Testis (tissue), 2 donors: ENCODE measurements at regions not wholly inside any gene's neighbourhood (a gene's known extent, or its start where the extent isn't known, plus 50 kb on each side); places are given as distances from the start of the nearest gene placed in this dataset.

ENCODE experiments used
- DNase-seq: peaks from one replicate; pipeline ENCODE4 v3.0.0-alpha.2; 2019
- H3K27ac ChIP-seq, 2 donors: fragments of 200-600 bp; sonication (generic); one replicate each; pipeline ENCODE4 v1.5.1; 2019
- H3K27me3 ChIP-seq: fragments of 200-600 bp; sonication (generic); one replicate; pipeline ENCODE4 v1.5.1; 2019
- H3K36me3 ChIP-seq: fragments of 200-600 bp; sonication (generic); one replicate; pipeline ENCODE4 v1.5.1; 2017; ENCODE audit warnings: low read depth; ENCODE audit errors: missing control alignments
- H3K4me1 ChIP-seq: fragments of 200-600 bp; sonication (generic); one replicate; pipeline ENCODE4 v1.5.1; 2019
- H3K4me3 ChIP-seq, 2 donors: fragments of 200-600 bp; sonication (generic); one replicate each; pipeline ENCODE4 v1.5.1; 2017 to 2019
- H3K9me3 ChIP-seq: fragments of 200-600 bp; sonication (generic); one replicate; pipeline ENCODE4 v1.5.1; 2017
- CTCF ChIP-seq, 3 experiments: fragments of 450-650 bp in 2 of 3; fragments of 200-600 bp in 1 of 3; sonication (generic) in 1 of 3; IDR thresholded peaks; one replicate each; pipeline ENCODE4 v1.5.1; 2016 to 2019; ENCODE audit warnings: antibody characterized with exemption in 3 of 3, mild to moderate bottlenecking in 2 of 3, moderate library complexity in 1 of 3
- POLR2A ChIP-seq: fragments of 450-650 bp; IDR thresholded peaks from one replicate; pipeline ENCODE4 v1.6.1; 2017; ENCODE audit warnings: antibody characterized with exemption, mild to moderate bottlenecking, moderate library complexity
- WGBS, 2 donors: methylation state at CpG; one replicate each; pipeline ENCODE4 v1.1.5; 2018; 5-methylcytosine and 5-hydroxymethylcytosine counted together
- intact Hi-C: fragments of 100-400 bp; cut with DNase I; formaldehyde crosslinking; loops from one replicate; pipeline ENCODE4 v1.15.1; 2023; ENCODE audit warnings: low total_unique reads

- no peak for DNase-seq
- H3K27ac ChIP-seq, result no peak overlapping the region
- no peak for TF ChIP-seq CTCF (IDR thresholded peaks at IDR 0.05)
- no peak for TF ChIP-seq POLR2A
- H3K4me1 ChIP-seq, result no peaks in the 10 kb centered on the region
- WGBS, 2 donors, result 55 to 64% methylated on average over 2 of the region's 2 CpGs
- H3K36me3 ChIP-seq, result no peaks in the 10 kb centered on the region
- intact Hi-C loops, result no loop called here
- H3K9me3 ChIP-seq, result no peaks in the 10 kb centered on the region
- no peaks in the 10 kb centered on the region for H3K27me3 ChIP-seq
- no peak overlapping the region for H3K4me3 ChIP-seq
These were observed 197.4 kb upstream of the FOXP2 start for GRCh38 chr7:114217026-114217806.

GRCh38 chr7:114214466-114214865 lies 200.1 kb upstream of the FOXP2 start:
- no peaks in the 10 kb centered on the region for H3K4me1 ChIP-seq
- intact Hi-C loops, result no loop called here
- H3K27me3 ChIP-seq, result no peaks in the 10 kb centered on the region
- TF ChIP-seq POLR2A (no peak), CTCF (IDR thresholded peaks at IDR 0.05) (no peak)
- H3K36me3 ChIP-seq, result no peaks in the 10 kb centered on the region
- DNase-seq, result no peak
- no peaks in the 10 kb centered on the region for H3K9me3 ChIP-seq
- no peak overlapping the region for H3K4me3 ChIP-seq
- 44 to 70% methylated on average over 2 of the region's 2 CpGs for WGBS, 2 donors
- H3K27ac ChIP-seq, result no peak overlapping the region

- intact Hi-C loops, result no loop called here
- no peaks in the 10 kb centered on the region for H3K4me1 ChIP-seq
- no peak overlapping the region for H3K27ac ChIP-seq
- no peaks in the 10 kb centered on the region for H3K36me3 ChIP-seq
- 70 to 87% methylated on average over 1 of the region's 1 CpG for WGBS, 2 donors
- no peak for DNase-seq
- H3K27me3 ChIP-seq, result no peaks in the 10 kb centered on the region
- H3K9me3 ChIP-seq, result no peaks in the 10 kb centered on the region
- no peak for TF ChIP-seq CTCF (IDR thresholded peaks at IDR 0.05)
- no peak for TF ChIP-seq POLR2A
- H3K4me3 ChIP-seq, result no peak overlapping the region
These were observed 201.7 kb upstream of the FOXP2 start for GRCh38 chr7:114212721-114213429.

GRCh38 chr7:114209968-114210367 lies 204.6 kb upstream of the FOXP2 start:
- H3K4me1 ChIP-seq, result no peaks in the 10 kb centered on the region
- no peak overlapping the region for H3K4me3 ChIP-seq
- 86 to 92% methylated on average over 1 of the region's 1 CpG for WGBS, 2 donors
- intact Hi-C loops, result no loop called here
- H3K27me3 ChIP-seq, result no peaks in the 10 kb centered on the region
- no peak for TF ChIP-seq POLR2A
- TF ChIP-seq CTCF (IDR thresholded peaks at IDR 0.05), result no peak
- H3K27ac ChIP-seq, result no peak overlapping the region
- H3K36me3 ChIP-seq, result no peaks in the 10 kb centered on the region
- no peaks in the 10 kb centered on the region for H3K9me3 ChIP-seq
- DNase-seq, result no peak
